HCT116 (cell line): ENCODE measurements at regions not wholly inside any gene's neighbourhood (a gene's known extent, or its start where the extent isn't known, plus 50 kb on each side); places are given as distances from the start of the nearest gene placed in this dataset.

Experiments
- ATAC-seq: fragments of 200-7000 bp; cut with Tn5 transposase; 2 replicates; pipeline ENCODE4 v1.9.1; 2020; ENCODE audit warnings: mild to moderate bottlenecking, moderate library complexity
- BruUV-seq: library from RNA; stranded (reverse); fragments of 400-500 nt; replicated peaks from 2 replicates; lab custom pipeline; 2021; lab: Mats Ljungman, UMichigan
- CTCF ChIA-PET: fragments of 300-600 bp; sonication (Branson Sonifier 250); formaldehyde crosslinking; loops from one replicate; lab custom pipeline; 2021; ENCODE audit warnings: antibody characterized with exemption; lab: Charles Lee
- POLR2A ChIA-PET: fragments of 300-600, 350-600 bp; sonication (Branson Sonifier 250); formaldehyde crosslinking; loops from one replicate; lab custom pipeline; 2021; ENCODE audit warnings: antibody characterized with exemption; lab: Charles Lee
- RAD21 ChIA-PET, 2 experiments: fragments of 300-600 bp; sonication (Branson Sonifier 250); formaldehyde crosslinking; loops; one replicate each; lab custom pipeline; 2023; ENCODE audit warnings: low total read pairs in 2 of 2; ENCODE audit not compliant: uncharacterized antibody in 2 of 2, unreplicated experiment in 2 of 2, low non-redundant PET in 1 of 2; lab: Charles Lee
- DNase-seq: peaks from one replicate; pipeline ENCODE4 v3.0.0-alpha.2; 2010; ENCODE audit warnings: low read depth, low spot score
- H2AFZ ChIP-seq: fragments of 200-600 bp; shearing (Covaris generic), sonication (generic); 2 replicates; pipeline ENCODE4 v1.6.1; 2017; ENCODE audit warnings: low read depth, mixed run types, mixed read lengths, antibody characterized with exemption, low read length; ENCODE audit not compliant: poor library complexity, severe bottlenecking
- H3K27ac ChIP-seq: 2 replicates; pipeline ENCODE4 v1.5.1; 2012; ENCODE audit warnings: low read depth, low read length
- H3K27me3 ChIP-seq: fragments of 200-600 bp; sonication (generic); 2 replicates; pipeline ENCODE4 v1.6.1; 2016; ENCODE audit warnings: mixed run types, low read length, mixed read lengths; ENCODE audit not compliant: insufficient read depth
- H3K36me3 ChIP-seq, 2 experiments: fragments of 200-500 bp in 1 of 2; fragments of 200-600 bp in 1 of 2; sonication (Bioruptor generic) in 1 of 2; sonication (generic) in 1 of 2; 2 replicates each; pipeline versions ENCODE4 v1.5.1 to v1.6.1; 2014 to 2016; ENCODE audit warnings: low read length in 2 of 2, inconsistent platforms in 1 of 2, mixed read lengths in 1 of 2, mixed run types in 1 of 2; ENCODE audit not compliant: insufficient read depth in 2 of 2, control insufficient read depth in 1 of 2
- H3K4me1 ChIP-seq, 2 experiments: fragments of 200-600 bp in 1 of 2; sonication (generic) in 1 of 2; 2 replicates each; pipeline versions ENCODE4 v1.5.1 to v1.6.1; 2012 to 2017; ENCODE audit warnings: low read length in 2 of 2, inconsistent platforms in 1 of 2, mild to moderate bottlenecking in 1 of 2, mixed read lengths in 1 of 2, mixed run types in 1 of 2, moderate library complexity in 1 of 2; ENCODE audit not compliant: insufficient read depth in 2 of 2, control insufficient read depth in 1 of 2
- H3K4me2 ChIP-seq: fragments of 200-600 bp; sonication (generic); 2 replicates; pipeline ENCODE4 v1.6.1; 2017; ENCODE audit warnings: mixed run types, low read length, mixed read lengths
- H3K4me3 ChIP-seq, 2 experiments: fragments of 200-600 bp in 1 of 2; sonication (generic) in 1 of 2; replicated peaks in 1 of 2; 2 replicates each; pipeline ENCODE4 v1.5.1; 2011 to 2016; ENCODE audit warnings: low read length in 2 of 2, control low read depth in 1 of 2, low read depth in 1 of 2, mild to moderate bottlenecking in 1 of 2, mixed read lengths in 1 of 2, mixed run types in 1 of 2
- H3K79me2 ChIP-seq: fragments of 200-600 bp; sonication (generic); 2 replicates; pipeline ENCODE4 v1.6.1; 2017; ENCODE audit warnings: mild to moderate bottlenecking, mixed run types, low read length, moderate library complexity, mixed read lengths; ENCODE audit not compliant: insufficient read depth
- H3K9ac ChIP-seq: fragments of 200-600 bp; sonication (generic); 2 replicates; pipeline ENCODE4 v1.6.1; 2016; ENCODE audit warnings: low read length, mixed read lengths
- H3K9me2 ChIP-seq: fragments of 200-600 bp; sonication (generic), shearing (Covaris generic); 2 replicates; pipeline ENCODE4 v1.6.1; 2017; ENCODE audit warnings: mixed run types, mild to moderate bottlenecking, moderate library complexity; ENCODE audit not compliant: insufficient read depth
- H3K9me3 ChIP-seq, 2 experiments: fragments of 200-500 bp in 1 of 2; fragments of 200-600 bp in 1 of 2; sonication (Bioruptor generic) in 1 of 2; sonication (generic) in 1 of 2; 2 replicates each; pipeline ENCODE4 v1.6.1; 2014 to 2017; ENCODE audit warnings: low read length in 2 of 2, mixed read lengths in 2 of 2, inconsistent platforms in 1 of 2, low read depth in 1 of 2, mild to moderate bottlenecking in 1 of 2, mixed run types in 1 of 2, moderate library complexity in 1 of 2; ENCODE audit not compliant: control insufficient read depth in 1 of 2, insufficient read depth in 1 of 2
- H4K20me1 ChIP-seq: fragments of 200-600 bp; sonication (generic), shearing (Covaris generic); 2 replicates; pipeline ENCODE4 v1.6.1; 2017; ENCODE audit warnings: mixed run types, mild to moderate bottlenecking, moderate library complexity; ENCODE audit not compliant: insufficient read depth
- CBX3 ChIP-seq: IDR thresholded peaks from 2 replicates; pipeline ENCODE4 v1.6.1; 2012; ENCODE audit warnings: low read depth
- CEBPB ChIP-seq: IDR thresholded peaks from 2 replicates; pipeline ENCODE4 v1.6.1; 2012; ENCODE audit warnings: low read depth
- EGR1 ChIP-seq: IDR thresholded peaks from 2 replicates; pipeline ENCODE4 v1.6.1; 2012; ENCODE audit warnings: low read depth
- EZH2 ChIP-seq: fragments of 200-600 bp; sonication (generic); IDR thresholded peaks from 2 replicates; pipeline ENCODE4 v1.6.1; 2017; ENCODE audit warnings: antibody characterized with exemption, mixed run types
- JUND ChIP-seq: IDR thresholded peaks from 2 replicates; pipeline ENCODE4 v1.6.1; 2012
- POLR2A ChIP-seq: IDR thresholded peaks from 2 replicates; pipeline ENCODE4 v1.7.0; 2011; ENCODE audit warnings: borderline replicate concordance; ENCODE audit not compliant: insufficient read depth, insufficient read length; ENCODE audit errors: extremely low read depth
- POLR2AphosphoS5 ChIP-seq: IDR thresholded peaks from 2 replicates; pipeline ENCODE4 v1.6.1; 2011; ENCODE audit warnings: mild to moderate bottlenecking, low read depth, low read length, moderate library complexity
- RAD21 ChIP-seq: IDR thresholded peaks from 2 replicates; pipeline ENCODE4 v1.6.1; 2012; ENCODE audit warnings: low read depth, mild to moderate bottlenecking
- REST ChIP-seq: IDR thresholded peaks from 2 replicates; pipeline ENCODE4 v1.6.1; 2012; ENCODE audit warnings: low read depth
- YY1 ChIP-seq: IDR thresholded peaks from 2 replicates; pipeline ENCODE4 v1.6.1; 2011; ENCODE audit warnings: low read length, low read depth, moderate library complexity, mild to moderate bottlenecking; ENCODE audit not compliant: insufficient replicate concordance; ENCODE audit errors: extremely low read depth
- ZBTB33 ChIP-seq: IDR thresholded peaks from 2 replicates; pipeline ENCODE4 v1.6.1; 2011; ENCODE audit warnings: mild to moderate bottlenecking, low read length, moderate library complexity; ENCODE audit not compliant: insufficient replicate concordance; ENCODE audit errors: extremely low read depth
- ZFX ChIP-seq: fragments of 450-650 bp; IDR thresholded peaks from 2 replicates; pipeline ENCODE4 v1.6.1; 2017
- intact Hi-C: fragments of 100-400 bp; cut with micrococcal nuclease; formaldehyde crosslinking; loops from 2 replicates; pipeline ENCODE4 v1.10.0; 2022

- ATAC-seq, result no peak
- no TSS peak for BruUV-seq
Measured at GRCh38 chr17:33976831-33977230, 278.3 kb upstream of the CCL2 start.

GRCh38 chr17:33977729-33978514 is 277.2 kb upstream of the CCL2 start:
- intact Hi-C loops, result no loop called here

More at GRCh38 chr17:33976831-33977230, 278.3 kb upstream of the CCL2 start:
- no peak overlapping the region for H3K9ac ChIP-seq
- no peak for DNase-seq
- no peaks in the 10 kb centered on the region for H3K9me2 ChIP-seq
- no peaks in the 10 kb centered on the region for H4K20me1 ChIP-seq
- no peak overlapping the region for H3K4me2 ChIP-seq
- H3K4me1 ChIP-seq, result no peaks in the 10 kb centered on the region
- intact Hi-C loops, result no loop called here
- no peaks in the 10 kb centered on the region for H3K36me3 ChIP-seq
- no peaks in the 10 kb centered on the region for H3K79me2 ChIP-seq
- ChIA-PET CTCF (no interaction called here), POLR2A (no interaction called here), RAD21 (no interaction called here)
- no peak for TF ChIP-seq RAD21
- no peak for TF ChIP-seq ZFX
- no peak for TF ChIP-seq EZH2
- TF ChIP-seq POLR2AphosphoS5, result no peak
- no peak for TF ChIP-seq CBX3
- TF ChIP-seq CEBPB, result no peak
- TF ChIP-seq EGR1, result no peak
- no peak for TF ChIP-seq JUND
- TF ChIP-seq YY1, result no peak
- no peak for TF ChIP-seq POLR2A
- H3K9me3 ChIP-seq, result peaks cover 0 to 21% of the 10 kb centered on the region in 2 experiments; a peak in 1 of 4 replicates
- no peak overlapping the region for H3K27ac ChIP-seq
- no peaks in the 10 kb centered on the region for H3K27me3 ChIP-seq
- no peak overlapping the region for H2AFZ ChIP-seq
- H3K4me3 ChIP-seq, result no peak overlapping the region

More at GRCh38 chr17:33977729-33978514, 277.2 kb upstream of the CCL2 start:
- Histone ChIP-seq H3K9me2 (no peaks in the 10 kb centered on the region), H3K79me2 (no peaks in the 10 kb centered on the region), H3K9me3 (peaks cover 0 to 23% of the 10 kb centered on the region in 2 experiments; a peak in 1 of 4 replicates), H3K27ac (no peak overlapping the region), H3K4me2 (no peak overlapping the region), H3K36me3 (no peaks in the 10 kb centered on the region), H3K9ac (no peak overlapping the region), H3K27me3 (no peaks in the 10 kb centered on the region), H4K20me1 (no peaks in the 10 kb centered on the region), H2AFZ (no peak overlapping the region), H3K4me1 (no peaks in the 10 kb centered on the region), H3K4me3 (no peak overlapping the region)
- DNase-seq (no peak), ATAC-seq (no peak)
- BruUV-seq, result no TSS peak
- no peak for TF ChIP-seq REST
- no peak for TF ChIP-seq EZH2
- TF ChIP-seq POLR2AphosphoS5, result no peak
- no peak for TF ChIP-seq ZBTB33
- RAD21 ChIA-PET, result no interaction called here
- CTCF ChIA-PET, result no interaction called here
- POLR2A ChIA-PET, result no interaction called here
